K562 (cell line): ENCODE measurements at regions not wholly inside any gene's neighbourhood (a gene's known extent, or its start where the extent isn't known, plus 50 kb on each side); places are given as distances from the start of the nearest gene placed in this dataset.

ENCODE experiments used
- ATAC-seq: fragments of 200-7000 bp; cut with Tn5 transposase; 3 replicates; pipeline ENCODE4 v1.9.1; 2020; ENCODE audit warnings: moderate library complexity
- BruUV-seq: library from RNA; stranded (reverse); fragments of 400-500 nt; replicated peaks from 2 replicates; lab custom pipeline; 2021; lab: Mats Ljungman, UMichigan
- CTCF ChIA-PET: fragments of 300-600 bp; formaldehyde crosslinking; extraction: SDS; loops from one replicate; lab custom pipeline; 2021; ENCODE audit warnings: low intra/inter-chr PET ratio; lab: Yijun Ruan, JAX
- POLR2A ChIA-PET: fragments of 300-600, 350-650 bp; sonication (Branson Sonifier 250); formaldehyde crosslinking; extraction: SDS; loops from one replicate; lab custom pipeline; 2021; ENCODE audit warnings: antibody characterized with exemption, inconsistent platforms; lab: Yijun Ruan, JAX
- DNase-seq, 4 experiments: peaks; one replicate each; pipeline versions ENCODE4 v3.0.0 to v3.0.0-alpha.2; 2011 to 2018; ENCODE audit warnings: low spot score in 3 of 4, mixed read lengths in 3 of 4; ENCODE audit errors: extremely low read depth in 1 of 4
- FAIRE-seq: peaks from 2 replicates; lab custom pipeline; 2011; peaks lifted over from hg19 to GRCh38; lab: Jason Lieb, UNC
- H2AFZ ChIP-seq: 2 replicates; pipeline ENCODE4 v1.6.0; 2011; ENCODE audit warnings: low read depth, low read length, control low read depth, inconsistent platforms
- H3K27ac ChIP-seq: fragments of 200-600 bp; 3 replicates; pipeline ENCODE4 v1.8.0; 2011; ENCODE audit warnings: low read depth, mild to moderate bottlenecking, control low read depth, inconsistent platforms, low read length, moderate library complexity, mixed read lengths; ENCODE audit errors: extremely low read depth
- H3K27me3 ChIP-seq, 2 experiments: fragments of 300-600 bp in 1 of 2; 2 replicates in 1 of 2; 3 replicates in 1 of 2; pipeline versions ENCODE4 v1.6.0 to v1.8.0; 2011; ENCODE audit warnings: inconsistent platforms in 2 of 2, low read length in 2 of 2, mild to moderate bottlenecking in 1 of 2, mixed read lengths in 1 of 2, moderate library complexity in 1 of 2; ENCODE audit not compliant: control insufficient read depth in 2 of 2, insufficient read depth in 2 of 2
- H3K36me3 ChIP-seq: fragments of 300-600 bp; 3 replicates; pipeline ENCODE4 v1.8.0; 2011; ENCODE audit warnings: mild to moderate bottlenecking, low read length, inconsistent platforms; ENCODE audit not compliant: control insufficient read depth, insufficient read depth
- H3K4me1 ChIP-seq, 2 experiments: fragments of 200-600 bp in 1 of 2; replicated peaks in 1 of 2; 2 replicates in 1 of 2; 3 replicates in 1 of 2; pipeline versions ENCODE4 v1.5.1 to v1.8.0; 2011; ENCODE audit warnings: inconsistent platforms in 2 of 2, low read length in 2 of 2, mild to moderate bottlenecking in 1 of 2, mixed read lengths in 1 of 2, moderate library complexity in 1 of 2; ENCODE audit not compliant: control insufficient read depth in 2 of 2, insufficient read depth in 2 of 2
- H3K4me2 ChIP-seq: 2 replicates; pipeline ENCODE4 v1.6.1; 2011; ENCODE audit warnings: low read length, control low read depth, inconsistent platforms, mixed read lengths; ENCODE audit not compliant: insufficient read depth
- H3K4me3 ChIP-seq: fragments of 200-600 bp; sonication (generic), shearing (Covaris generic); 2 replicates; pipeline ENCODE4 v1.5.1; 2016; ENCODE audit warnings: control low read depth, inconsistent platforms
- H3K79me2 ChIP-seq: fragments of 200-600 bp; 3 replicates; pipeline ENCODE4 v1.8.0; 2011; ENCODE audit warnings: low read length, inconsistent platforms; ENCODE audit not compliant: control insufficient read depth, insufficient read depth
- H3K9ac ChIP-seq, 2 experiments: 2 replicates each; pipeline versions ENCODE4 v1.6.0 to v1.6.1; 2011; ENCODE audit warnings: low read depth in 2 of 2, low read length in 2 of 2, control low read depth in 1 of 2, inconsistent platforms in 1 of 2, mild to moderate bottlenecking in 1 of 2, mixed read lengths in 1 of 2; ENCODE audit not compliant: insufficient read depth in 1 of 2
- H3K9me1 ChIP-seq: one replicate; pipeline ENCODE4 v1.6.0; 2011; ENCODE audit warnings: inconsistent platforms, mild to moderate bottlenecking, low read length, moderate library complexity; ENCODE audit not compliant: control insufficient read depth, insufficient read depth
- H3K9me3 ChIP-seq: replicated peaks from 2 replicates; pipeline ENCODE4 v1.5.1; 2011; ENCODE audit warnings: low read depth, low read length, inconsistent platforms; ENCODE audit not compliant: control insufficient read depth, insufficient read depth
- H4K20me1 ChIP-seq: replicated peaks from 2 replicates; pipeline ENCODE4 v1.6.1; 2011; ENCODE audit warnings: low read length, inconsistent platforms, mixed read lengths; ENCODE audit not compliant: control insufficient read depth, insufficient read depth
- ASH1L ChIP-seq: fragments of 450-650 bp; IDR thresholded peaks from 2 replicates; pipeline ENCODE4 v1.6.1; 2018; ENCODE audit warnings: borderline replicate concordance, mild to moderate bottlenecking, low read depth; ENCODE audit not compliant: partially characterized antibody
- E2F6 ChIP-seq, 2 experiments: IDR thresholded peaks; 2 replicates each; pipeline ENCODE4 v1.6.1; 2011; ENCODE audit warnings: borderline replicate concordance in 1 of 2, control low read depth in 1 of 2, low read depth in 1 of 2, low read length in 1 of 2, mild to moderate bottlenecking in 1 of 2, mixed read lengths in 1 of 2, moderate library complexity in 1 of 2; ENCODE audit not compliant: insufficient read depth in 1 of 2, insufficient read length in 1 of 2, poor library complexity in 1 of 2, severe bottlenecking in 1 of 2; ENCODE audit errors: extremely low read depth in 1 of 2
- HMG20A ChIP-seq: fragments of 450-650 bp; formaldehyde crosslinking; conservative IDR thresholded peaks from 2 replicates; pipeline ENCODE4 v1.4.0; 2020; ENCODE audit warnings: mild to moderate bottlenecking, mixed read lengths
- ZNF143 ChIP-seq: sonication (generic); formaldehyde crosslinking; IDR thresholded peaks from 2 replicates; pipeline ENCODE4 v1.9.0; 2022; ENCODE audit warnings: mild to moderate bottlenecking, missing genetic modification reagents
- ZNF277 ChIP-seq: fragments of 250-450 bp; sonication (Bioruptor Pico); IDR thresholded peaks from 2 replicates; pipeline ENCODE4 v1.8.0; 2022; ENCODE audit warnings: inconsistent platforms, mild to moderate bottlenecking, moderate library complexity, borderline replicate concordance
- ZNF79 ChIP-seq: fragments of 250-450 bp; sonication (Bioruptor Pico); IDR thresholded peaks from 2 replicates; pipeline ENCODE4 v1.4.0; 2020; ENCODE audit warnings: low read depth, mild to moderate bottlenecking, moderate library complexity
- ZZZ3 ChIP-seq: fragments of 450-650 bp; IDR thresholded peaks from 2 replicates; pipeline ENCODE4 v1.6.1; 2016; ENCODE audit warnings: antibody characterized with exemption, mild to moderate bottlenecking, moderate library complexity
- WGBS: fragments of 100-300 bp; shearing (Covaris generic); methylation state at CpG from one replicate; pipeline ENCODE4 v1.1.6; 2016; ENCODE audit warnings: low coverage, mixed read lengths; ENCODE audit not compliant: insufficient coverage; ENCODE audit errors: missing lambda C conversion rate; 5-methylcytosine and 5-hydroxymethylcytosine counted together
- in situ Hi-C: fragments of 300-500 bp; cut with MboI; formaldehyde crosslinking; loops from 4 replicates; pipeline ENCODE4 v1.15.0; 2018; ENCODE audit warnings: inconsistent platforms, mixed read lengths
- intact Hi-C: fragments of 100-400 bp; cut with micrococcal nuclease; formaldehyde crosslinking; loops from 2 replicates; pipeline ENCODE4 v1.14.2; 2022

GRCh38 chr16:6252541-6252940, 1080.1 kb upstream of the RBFOX1 start:
- no peak overlapping the region for H3K4me3 ChIP-seq
- no peaks in the 10 kb centered on the region for H3K9me1 ChIP-seq
- H4K20me1 ChIP-seq = no peaks in the 10 kb centered on the region
- TF ChIP-seq ASH1L (no peak), ZNF79 (CRISPR knock-in tag) (no peak), ZNF143 (CRISPR knock-in tag) (no peak), E2F6 (IDR thresholded peaks at IDR 0.05; ENCODE audit: borderline replicate concordance in 1 of 2, extremely low read depth in 1 of 2, insufficient read depth in 1 of 2, insufficient read length in 1 of 2, low read depth in 1 of 2, low read length in 1 of 2, poor library complexity in 1 of 2, severe bottlenecking in 1 of 2) (no peak), ZZZ3 (no peak), ZNF277 (no peak), HMG20A (no peak)
- H2AFZ ChIP-seq = no peak overlapping the region
- 0% methylated on average over 4 of the region's 4 CpGs for WGBS
- no peaks in the 10 kb centered on the region for H3K27me3 ChIP-seq
- intact Hi-C loops (no loop called here), in situ Hi-C loops (no loop called here)
- FAIRE-seq (no peak), DNase-seq (no peak), ATAC-seq (no peak)
- H3K36me3 ChIP-seq = no peaks in the 10 kb centered on the region
- no peak overlapping the region for H3K4me2 ChIP-seq
- H3K9me3 ChIP-seq = no peaks in the 10 kb centered on the region
- ChIA-PET POLR2A (no interaction called here), CTCF (no interaction called here)
- no peaks in the 10 kb centered on the region for H3K79me2 ChIP-seq
- H3K4me1 ChIP-seq = no peaks in the 10 kb centered on the region
- no peak overlapping the region for H3K27ac ChIP-seq
- BruUV-seq = no TSS peak
- no peak overlapping the region for H3K9ac ChIP-seq
